Trophoblast cell (in vitro differentiated cells and primary cell): ENCODE measurements at regions not wholly inside any gene's neighbourhood (a gene's known extent, or its start where the extent isn't known, plus 50 kb on each side); places are given as distances from the start of the nearest gene placed in this dataset.
A peak's percentile ranks its signal among the peaks of the same experiment; 100 is the strongest.

Source experiments
- DNase-seq, 2 donors: peaks; one replicate each; pipeline ENCODE4 v3.0.0-alpha.2; 2016
- H2AFZ ChIP-seq: 2 replicates; pipeline ENCODE4 v1.6.1; 2013; ENCODE audit warnings: low read length, moderate library complexity, mild to moderate bottlenecking; ENCODE audit not compliant: insufficient read depth, poor library complexity
- H2AK5ac ChIP-seq: 2 replicates; pipeline ENCODE4 v1.6.1; 2013; ENCODE audit warnings: mild to moderate bottlenecking, low read length
- H2BK120ac ChIP-seq: 2 replicates; pipeline ENCODE4 v1.6.1; 2013; ENCODE audit warnings: low read length, mild to moderate bottlenecking, moderate library complexity; ENCODE audit not compliant: insufficient read depth, poor library complexity
- H2BK12ac ChIP-seq: 2 replicates; pipeline ENCODE4 v1.6.1; 2013; ENCODE audit warnings: mild to moderate bottlenecking, low read length, moderate library complexity
- H2BK5ac ChIP-seq: 2 replicates; pipeline ENCODE4 v1.6.1; 2013; ENCODE audit warnings: low read length, low read depth, moderate library complexity, mild to moderate bottlenecking; ENCODE audit not compliant: poor library complexity
- H3K14ac ChIP-seq: 2 replicates; pipeline ENCODE4 v1.6.1; 2013; ENCODE audit warnings: mild to moderate bottlenecking, low read length
- H3K18ac ChIP-seq: 2 replicates; pipeline ENCODE4 v1.6.1; 2013; ENCODE audit warnings: mild to moderate bottlenecking, low read length
- H3K23ac ChIP-seq: 2 replicates; pipeline ENCODE4 v1.6.1; 2013; ENCODE audit warnings: low read length
- H3K27ac ChIP-seq: 2 replicates; pipeline ENCODE4 v1.5.1; 2013; ENCODE audit warnings: low read depth, mild to moderate bottlenecking, inconsistent platforms, low read length, moderate library complexity
- H3K27me3 ChIP-seq: 2 replicates; pipeline ENCODE4 v1.6.1; 2013; ENCODE audit warnings: inconsistent platforms, mild to moderate bottlenecking, low read length, moderate library complexity; ENCODE audit not compliant: insufficient read depth
- H3K36me3 ChIP-seq, 2 experiments: 1 replicate in 1 of 2; 2 replicates in 1 of 2; pipeline ENCODE4 v1.6.1; 2013; ENCODE audit warnings: low read length in 2 of 2, mild to moderate bottlenecking in 2 of 2, moderate library complexity in 1 of 2; ENCODE audit not compliant: insufficient read depth in 2 of 2, control insufficient read depth in 1 of 2
- H3K4ac ChIP-seq: 2 replicates; pipeline ENCODE4 v1.6.1; 2013; ENCODE audit warnings: low read depth, mild to moderate bottlenecking, low read length, moderate library complexity
- H3K4me1 ChIP-seq, 2 experiments: 1 replicate in 1 of 2; 2 replicates in 1 of 2; pipeline ENCODE4 v1.6.1; 2013; ENCODE audit warnings: low read length in 2 of 2, mild to moderate bottlenecking in 2 of 2, moderate library complexity in 1 of 2; ENCODE audit not compliant: insufficient read depth in 2 of 2, control insufficient read depth in 1 of 2
- H3K4me2 ChIP-seq: 2 replicates; pipeline ENCODE4 v1.6.1; 2013; ENCODE audit warnings: inconsistent platforms, mild to moderate bottlenecking, low read length, moderate library complexity
- H3K4me3 ChIP-seq: 2 replicates; pipeline ENCODE4 v1.5.1; 2013; ENCODE audit warnings: mild to moderate bottlenecking, low read depth, low read length, inconsistent platforms
- H3K79me1 ChIP-seq: one replicate; pipeline ENCODE4 v1.6.1; 2013; ENCODE audit warnings: low read length
- H3K79me2 ChIP-seq: 2 replicates; pipeline ENCODE4 v1.6.1; 2013; ENCODE audit warnings: low read length, mild to moderate bottlenecking; ENCODE audit not compliant: control insufficient read depth, insufficient read depth, poor library complexity
- H3K9ac ChIP-seq: 2 replicates; pipeline ENCODE4 v1.6.1; 2013; ENCODE audit warnings: mild to moderate bottlenecking, low read length
- H3K9me3 ChIP-seq: 2 replicates; pipeline ENCODE4 v1.6.1; 2013; ENCODE audit warnings: low read depth, mild to moderate bottlenecking, control low read depth, inconsistent platforms, low read length; ENCODE audit not compliant: insufficient read depth
- H4K12ac ChIP-seq: 2 replicates; pipeline ENCODE4 v1.6.1; 2013; ENCODE audit warnings: low read depth, mild to moderate bottlenecking, low read length, moderate library complexity
- H4K8ac ChIP-seq: 2 replicates; pipeline ENCODE4 v1.6.1; 2013; ENCODE audit warnings: low read depth, mild to moderate bottlenecking, low read length, moderate library complexity
- H4K91ac ChIP-seq: one replicate; pipeline ENCODE4 v1.6.1; 2013; ENCODE audit warnings: low read depth, mild to moderate bottlenecking, low read length, moderate library complexity
- WGBS: extraction: QIAGEN DNeasy Blood & Tissue Kit; methylation state at CpG from one replicate; pipeline ENCODE4 v1.1.7; 2013; ENCODE audit warnings: missing lambda C conversion rate; ENCODE audit not compliant: insufficient read length, insufficient coverage; ENCODE audit errors: extremely low coverage; 5-methylcytosine and 5-hydroxymethylcytosine counted together

DNA sequence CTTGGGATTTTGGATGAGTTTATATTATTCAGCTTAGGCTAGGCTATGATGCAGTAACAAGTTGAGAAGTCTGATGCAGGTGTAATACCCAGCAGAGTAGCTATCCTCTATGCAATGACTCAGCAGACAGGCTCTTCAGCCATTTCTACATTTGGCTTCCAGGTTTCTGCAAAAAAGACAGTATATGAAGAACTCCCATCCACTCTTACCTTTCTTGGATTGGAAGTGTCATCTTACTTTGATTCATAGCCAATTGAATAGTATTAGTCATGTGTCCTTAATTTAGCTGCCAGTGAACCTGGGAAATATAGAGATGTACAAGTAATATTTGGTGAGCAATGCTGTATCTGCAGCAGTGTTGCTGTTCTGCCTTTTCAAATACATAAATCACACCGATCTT is 127.8 kb upstream of the NPSR1 start:
- H3K9me3 ChIP-seq: no peaks in the 10 kb centered on the region
- H2BK5ac ChIP-seq: no peak overlapping the region
- no CpG with 5 or more reads among the region's 1 CpG for WGBS
- H4K8ac ChIP-seq: no peak overlapping the region
- H3K27ac ChIP-seq: no peak overlapping the region
- peak in 1 of 2 donors; percentile 25 for DNase-seq
- H2AK5ac ChIP-seq: no peak overlapping the region
- no peak overlapping the region for H2BK120ac ChIP-seq
- no peaks in the 10 kb centered on the region for H3K4me1 ChIP-seq
- no peak overlapping the region for H2BK12ac ChIP-seq
- no peak overlapping the region for H3K14ac ChIP-seq
- no peaks in the 10 kb centered on the region for H3K79me1 ChIP-seq
- no peaks in the 10 kb centered on the region for H3K36me3 ChIP-seq
- H3K27me3 ChIP-seq: no peaks in the 10 kb centered on the region
- H3K4ac ChIP-seq: no peak overlapping the region
- H3K4me3 ChIP-seq: no peak overlapping the region
- H2AFZ ChIP-seq: no peak overlapping the region
- H4K12ac ChIP-seq: no peak overlapping the region
- H3K79me2 ChIP-seq: no peaks in the 10 kb centered on the region
- no peak overlapping the region for H3K4me2 ChIP-seq
- no peak overlapping the region for H3K9ac ChIP-seq
- H3K23ac ChIP-seq: no peak overlapping the region
- no peak overlapping the region for H3K18ac ChIP-seq
- no peak overlapping the region for H4K91ac ChIP-seq

DNA sequence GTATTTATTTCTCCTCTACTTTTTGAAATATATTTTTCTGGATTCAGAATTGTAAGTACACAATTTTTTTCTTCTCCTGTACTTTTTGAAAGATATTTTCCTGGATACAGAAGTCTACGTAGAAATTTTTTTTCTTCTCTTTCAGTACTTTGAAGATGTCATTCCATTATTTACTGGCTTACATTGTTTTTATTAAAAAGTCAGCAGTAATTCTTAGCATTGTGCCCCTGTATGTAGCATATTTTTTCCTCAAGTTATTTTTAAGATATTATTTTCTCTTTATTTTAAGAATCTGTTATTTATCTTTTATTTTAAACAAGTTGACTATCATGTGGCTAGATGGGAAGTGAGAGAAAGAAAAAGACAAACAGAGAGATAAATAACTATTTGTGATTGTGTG is 119.0 kb upstream of the NPSR1 start:
- Histone ChIP-seq H3K4ac (no peak overlapping the region), H4K12ac (no peak overlapping the region), H3K9ac (no peak overlapping the region), H3K4me2 (no peak overlapping the region), H2AFZ (no peak overlapping the region), H2AK5ac (no peak overlapping the region), H4K8ac (no peak overlapping the region), H2BK12ac (no peak overlapping the region), H3K18ac (no peak overlapping the region), H2BK120ac (no peak overlapping the region), H3K79me1 (no peaks in the 10 kb centered on the region), H3K4me3 (no peak overlapping the region), H3K9me3 (no peaks in the 10 kb centered on the region), H3K79me2 (no peaks in the 10 kb centered on the region), H3K14ac (no peak overlapping the region), H3K27me3 (no peaks in the 10 kb centered on the region), H4K91ac (no peak overlapping the region), H3K27ac (no peak overlapping the region), H3K23ac (no peak overlapping the region), H2BK5ac (no peak overlapping the region), H3K4me1 (no peaks in the 10 kb centered on the region), H3K36me3 (no peaks in the 10 kb centered on the region)
- no peak for DNase-seq
- no CpG with 5 or more reads among the region's 1 CpG for WGBS

DNA sequence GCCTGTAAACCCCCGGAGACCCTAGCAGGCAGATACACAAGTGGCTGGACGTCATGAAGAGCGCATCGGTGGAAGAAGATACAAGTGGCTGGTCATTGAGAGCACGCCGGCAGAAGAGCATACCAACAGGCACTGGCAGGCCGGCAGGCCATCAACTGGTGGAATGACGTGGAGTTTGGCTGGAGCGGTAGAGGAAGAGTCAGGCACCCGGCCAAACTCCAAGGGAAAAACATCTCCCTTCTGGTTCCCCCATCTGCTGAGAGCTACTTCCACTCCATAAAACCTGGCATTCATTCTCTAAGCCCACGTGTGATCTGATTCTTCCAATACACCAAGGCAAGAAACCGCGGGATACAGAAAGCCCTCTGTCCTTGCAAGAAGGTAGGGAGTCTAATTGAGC is 113.4 kb upstream of the NPSR1 start:
- Histone ChIP-seq H3K27ac (no peak overlapping the region), H3K79me2 (no peaks in the 10 kb centered on the region), H3K14ac (no peak overlapping the region), H3K27me3 (no peaks in the 10 kb centered on the region), H2AFZ (no peak overlapping the region), H2BK120ac (no peak overlapping the region), H2BK12ac (no peak overlapping the region), H2AK5ac (no peak overlapping the region), H3K79me1 (no peaks in the 10 kb centered on the region), H3K4me1 (no peaks in the 10 kb centered on the region), H4K91ac (no peak overlapping the region), H3K23ac (no peak overlapping the region), H3K9me3 (no peaks in the 10 kb centered on the region), H3K4me3 (no peak overlapping the region), H4K8ac (no peak overlapping the region), H3K36me3 (no peaks in the 10 kb centered on the region), H3K18ac (no peak overlapping the region), H3K9ac (no peak overlapping the region), H2BK5ac (no peak overlapping the region), H3K4me2 (no peak overlapping the region), H3K4ac (no peak overlapping the region), H4K12ac (no peak overlapping the region)
- no CpG with 5 or more reads among the region's 13 CpGs for WGBS
- DNase-seq: no peak

DNA sequence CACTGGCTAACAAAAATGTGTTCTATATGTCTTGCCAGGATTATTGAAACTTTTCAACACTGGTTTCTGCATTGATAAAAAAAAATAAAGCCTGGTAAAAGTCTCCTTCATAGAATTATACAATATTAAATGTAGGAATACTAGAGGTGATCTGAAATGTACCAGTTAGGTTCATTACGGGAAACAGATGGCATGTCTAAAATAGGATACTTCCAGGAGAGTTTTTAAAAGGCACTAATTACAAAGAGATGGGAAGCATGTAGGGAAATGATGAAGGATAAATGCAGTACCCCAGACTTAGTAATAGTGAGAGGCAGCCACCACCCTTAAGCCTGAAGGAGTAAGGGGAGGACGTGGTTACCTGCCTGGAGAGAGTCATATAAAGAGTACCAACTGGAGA is 107.0 kb upstream of the NPSR1 start:
- H3K9ac ChIP-seq: no peak overlapping the region
- H3K4me2 ChIP-seq: no peak overlapping the region
- H3K18ac ChIP-seq: no peak overlapping the region
- peaks cover 8% of the 10 kb centered on the region for H3K9me3 ChIP-seq
- no peaks in the 10 kb centered on the region for H3K79me1 ChIP-seq
- H3K14ac ChIP-seq: no peak overlapping the region
- H2BK12ac ChIP-seq: no peak overlapping the region
- no peaks in the 10 kb centered on the region for H3K79me2 ChIP-seq
- H3K23ac ChIP-seq: no peak overlapping the region
- no peak for DNase-seq
- no peak overlapping the region for H2BK120ac ChIP-seq
- H4K8ac ChIP-seq: no peak overlapping the region
- no peak overlapping the region for H2AFZ ChIP-seq
- H3K36me3 ChIP-seq: no peaks in the 10 kb centered on the region
- no peak overlapping the region for H4K12ac ChIP-seq
- H2BK5ac ChIP-seq: no peak overlapping the region
- WGBS: no CpG with 5 or more reads among the region's 2 CpGs
- H3K4me3 ChIP-seq: no peak overlapping the region
- no peaks in the 10 kb centered on the region for H3K4me1 ChIP-seq
- no peak overlapping the region for H2AK5ac ChIP-seq
- no peaks in the 10 kb centered on the region for H3K27me3 ChIP-seq
- no peak overlapping the region for H3K27ac ChIP-seq
- H3K4ac ChIP-seq: no peak overlapping the region
- H4K91ac ChIP-seq: no peak overlapping the region
